ENCODE measurements at regions not wholly inside any gene's neighbourhood (a gene's known extent, or its start where the extent isn't known, plus 50 kb on each side); places are given as distances from the start of the nearest gene placed in this dataset.

- TF ChIP-seq CTCF (IDR thresholded peaks at IDR 0.05): no peak
- ATAC-seq: no peak
- Histone ChIP-seq H3K9me3 (peaks cover 8% of the 10 kb centered on the region), H3K4me1 (ENCODE audit: low read depth) (no peaks in the 10 kb centered on the region), H3K36me3 (ENCODE audit: low read depth) (no peaks in the 10 kb centered on the region), H3K4me3 (no peak overlapping the region)
- no peak for DNase-seq
- intact Hi-C loops (cut with DNase I, micrococcal nuclease): no loop called here
These were observed 108.5 kb downstream of the FEM1C start for GRCh38 chr5:115435778-115436712.

- Histone ChIP-seq H3K4me3 (no peak overlapping the region), H3K36me3 (ENCODE audit: low read depth) (no peaks in the 10 kb centered on the region), H3K4me1 (ENCODE audit: low read depth) (no peaks in the 10 kb centered on the region), H3K9me3 (peaks cover 8% of the 10 kb centered on the region)
- intact Hi-C loops (cut with DNase I, micrococcal nuclease): no loop called here
- TF ChIP-seq CTCF (IDR thresholded peaks at IDR 0.05): no peak
- DNase-seq: no peak
- no peak for ATAC-seq
These were observed 109.4 kb downstream of the FEM1C start for GRCh38 chr5:115435065-115435777.

- no peak for TF ChIP-seq CTCF (IDR thresholded peaks at IDR 0.05)
- no peak overlapping the region for H3K4me3 ChIP-seq
- intact Hi-C loops (cut with DNase I, micrococcal nuclease): no loop called here
- no peak for DNase-seq
- peaks cover 2% of the 10 kb centered on the region for H3K4me1 ChIP-seq (ENCODE audit: low read depth)
- H3K9me3 ChIP-seq: no peaks in the 10 kb centered on the region
- no peak for ATAC-seq
- no peaks in the 10 kb centered on the region for H3K36me3 ChIP-seq (ENCODE audit: low read depth)
These were observed 110.7 kb downstream of the FEM1C start for GRCh38 chr5:115433918-115434317.

GRCh38 chr5:115432691-115433090 lies 111.9 kb downstream of the FEM1C start:
- Histone ChIP-seq H3K36me3 (ENCODE audit: low read depth) (no peaks in the 10 kb centered on the region), H3K4me3 (no peak overlapping the region), H3K4me1 (ENCODE audit: low read depth) (peaks cover 4% of the 10 kb centered on the region), H3K9me3 (no peaks in the 10 kb centered on the region)
- intact Hi-C loops (cut with DNase I, micrococcal nuclease): no loop called here
- DNase-seq: no peak
- no peak for TF ChIP-seq CTCF (IDR thresholded peaks at IDR 0.05)
- ATAC-seq: no peak

GRCh38 chr5:115431116-115431515 lies 113.5 kb downstream of the FEM1C start:
- intact Hi-C loops (cut with DNase I, micrococcal nuclease): no loop called here
- no peaks in the 10 kb centered on the region for H3K9me3 ChIP-seq
- no peak for TF ChIP-seq CTCF (IDR thresholded peaks at IDR 0.05)
- peaks cover 4% of the 10 kb centered on the region for H3K4me1 ChIP-seq (ENCODE audit: low read depth)
- H3K36me3 ChIP-seq (ENCODE audit: low read depth): no peaks in the 10 kb centered on the region
- DNase-seq: no peak
- no peak overlapping the region for H3K4me3 ChIP-seq
- no peak for ATAC-seq
